SK-N-SH (cell line): ENCODE measurements at regions not wholly inside any gene's neighbourhood (a gene's known extent, or its start where the extent isn't known, plus 50 kb on each side); places are given as distances from the start of the nearest gene placed in this dataset.

Experiments used
- CTCF ChIA-PET: fragments of 300-600, 350-600 bp; formaldehyde crosslinking; extraction: SDS; loops from one replicate; lab custom pipeline; 2021; lab: Yijun Ruan, JAX
- POLR2A ChIA-PET: fragments of 350-600 bp; sonication (Branson Sonifier 250); formaldehyde crosslinking; extraction: SDS; loops from one replicate; lab custom pipeline; 2020; ENCODE audit warnings: antibody characterized with exemption, inconsistent platforms; lab: Yijun Ruan, JAX
- DNase-seq: peaks from one replicate; pipeline ENCODE4 v3.0.0; 2012
- H2AFZ ChIP-seq: fragments of 200-600 bp; sonication (generic); 2 replicates; pipeline ENCODE4 v1.8.1; 2016; ENCODE audit warnings: antibody characterized with exemption, mild to moderate bottlenecking, low read depth
- H3F3A ChIP-seq: fragments of 200-600 bp; sonication (generic); replicated peaks from 2 replicates; pipeline ENCODE3; 2016; ENCODE audit warnings: antibody characterized with exemption, mild to moderate bottlenecking; ENCODE audit not compliant: insufficient read depth
- H3K27ac ChIP-seq, 2 experiments: fragments of 200-500 bp in 1 of 2; fragments of 200-600 bp in 1 of 2; sonication (Bioruptor generic) in 1 of 2; sonication (generic), shearing (Covaris generic) in 1 of 2; 2 replicates each; pipeline versions ENCODE4 v1.5.1 to v1.6.1; 2014 to 2016; ENCODE audit warnings: low read depth in 2 of 2, inconsistent platforms in 1 of 2, low read length in 1 of 2, mild to moderate bottlenecking in 1 of 2, mixed read lengths in 1 of 2
- H3K27me3 ChIP-seq: fragments of 200-600 bp; sonication (generic), shearing (Covaris generic); 2 replicates; pipeline ENCODE4 v1.6.1; 2016; ENCODE audit warnings: mixed run types; ENCODE audit not compliant: insufficient read depth
- H3K36me3 ChIP-seq, 2 experiments: fragments of 200-500 bp in 1 of 2; fragments of 200-600 bp in 1 of 2; sonication (Bioruptor generic) in 1 of 2; sonication (generic) in 1 of 2; replicated peaks in 1 of 2; 2 replicates each; pipeline versions ENCODE3 to v1.5.1; 2014 to 2016; ENCODE audit warnings: low read length in 1 of 2, mild to moderate bottlenecking in 1 of 2; ENCODE audit not compliant: insufficient read depth in 2 of 2, control insufficient read depth in 1 of 2
- H3K4me1 ChIP-seq, 2 experiments: fragments of 200-500 bp in 1 of 2; fragments of 200-600 bp in 1 of 2; sonication (Bioruptor generic) in 1 of 2; sonication (generic), shearing (Covaris generic) in 1 of 2; 2 replicates each; pipeline versions ENCODE4 v1.5.1 to v1.6.1; 2014 to 2016; ENCODE audit warnings: low read depth in 1 of 2, low read length in 1 of 2, mixed run types in 1 of 2; ENCODE audit not compliant: insufficient read depth in 2 of 2, control insufficient read depth in 1 of 2
- H3K4me2 ChIP-seq: fragments of 200-600 bp; sonication (generic), shearing (Covaris generic); 2 replicates; pipeline ENCODE4 v1.6.1; 2017; ENCODE audit warnings: mixed run types
- H3K4me3 ChIP-seq, 2 experiments: fragments of 200-500 bp in 1 of 2; fragments of 200-600 bp in 1 of 2; sonication (Bioruptor generic) in 1 of 2; sonication (generic), shearing (Covaris generic) in 1 of 2; 2 replicates each; pipeline versions ENCODE4 v1.5.1 to v1.8.1; 2014 to 2016; ENCODE audit warnings: low read depth in 2 of 2, inconsistent platforms in 1 of 2, low read length in 1 of 2, mild to moderate bottlenecking in 1 of 2, mixed read lengths in 1 of 2, moderate library complexity in 1 of 2
- H3K79me2 ChIP-seq: fragments of 200-600 bp; sonication (generic); 2 replicates; pipeline ENCODE4 v1.8.1; 2017; ENCODE audit warnings: mild to moderate bottlenecking; ENCODE audit not compliant: insufficient read depth
- H3K9ac ChIP-seq: fragments of 200-600 bp; sonication (generic); 2 replicates; pipeline ENCODE4 v1.6.1; 2017; ENCODE audit warnings: mixed run types
- H3K9me2 ChIP-seq: fragments of 200-600 bp; sonication (generic); 2 replicates; pipeline ENCODE4 v1.6.1; 2017; ENCODE audit warnings: mixed run types
- H3K9me3 ChIP-seq: fragments of 200-600 bp; sonication (generic); 2 replicates; pipeline ENCODE4 v1.6.1; 2017; ENCODE audit warnings: mixed run types, mild to moderate bottlenecking, moderate library complexity
- H4K20me1 ChIP-seq: fragments of 200-600 bp; sonication (generic); 2 replicates; pipeline ENCODE4 v1.6.1; 2017; ENCODE audit warnings: mild to moderate bottlenecking, mixed run types; ENCODE audit not compliant: insufficient read depth
- ELF1 ChIP-seq: IDR thresholded peaks from 2 replicates; pipeline ENCODE4 v1.4.0; 2012
- IRF3 ChIP-seq: fragments of 150-350 bp; IDR thresholded peaks from 2 replicates; pipeline ENCODE4 v1.6.1; 2016; ENCODE audit warnings: mild to moderate bottlenecking, low read depth, low read length
- MEF2A ChIP-seq: IDR thresholded peaks from 2 replicates; pipeline ENCODE4 v1.4.0; 2012; ENCODE audit warnings: low read depth, borderline replicate concordance
- NFIC ChIP-seq: IDR thresholded peaks from 2 replicates; pipeline ENCODE4 v1.4.0; 2012; ENCODE audit warnings: borderline replicate concordance
- NRF1 ChIP-seq: IDR thresholded peaks from 2 replicates; pipeline ENCODE4 v1.6.1; 2012; ENCODE audit warnings: low read depth, mild to moderate bottlenecking, low read length
- POLR2AphosphoS5 ChIP-seq: IDR thresholded peaks from 2 replicates; pipeline ENCODE4 v1.6.1; 2012; ENCODE audit warnings: low read depth, low read length
- RCOR1 ChIP-seq: fragments of 150-350 bp; IDR thresholded peaks from 2 replicates; pipeline ENCODE4 v1.6.1; 2017; ENCODE audit warnings: antibody characterized with exemption, low read length
- REST ChIP-seq: IDR thresholded peaks from 2 replicates; pipeline ENCODE4 v1.6.1; 2012; ENCODE audit warnings: mild to moderate bottlenecking, low read depth, low read length, moderate library complexity
- RXRA ChIP-seq: IDR thresholded peaks from 2 replicates; pipeline ENCODE4 v1.4.0; 2012; ENCODE audit warnings: low read depth, mild to moderate bottlenecking, borderline replicate concordance
- SMC3 ChIP-seq: IDR thresholded peaks from 2 replicates; pipeline ENCODE4 v1.6.1; 2012; ENCODE audit warnings: low read depth, low read length, improper control_type of control experiment
- TAF1 ChIP-seq: IDR thresholded peaks from 2 replicates; pipeline ENCODE4 v1.6.1; 2012; ENCODE audit warnings: low read depth, mild to moderate bottlenecking, low read length, moderate library complexity, borderline replicate concordance
- ZBTB33 ChIP-seq: IDR thresholded peaks from 2 replicates; pipeline ENCODE4 v1.4.0; 2012; ENCODE audit warnings: low read depth, borderline replicate concordance
- WGBS: methylation state at CpG from one replicate; pipeline ENCODE4 v1.1.6; 2017; ENCODE audit warnings: low lambda C conversion rate; 5-methylcytosine and 5-hydroxymethylcytosine counted together
- TF ChIP-seq, protein P1 (sequence below): IDR thresholded peaks from 2 replicates; pipeline ENCODE4 v1.4.0; 2012; ENCODE audit warnings: low read depth, borderline replicate concordance
- TF ChIP-seq, protein P2 (sequence below): IDR thresholded peaks from 2 replicates; pipeline ENCODE4 v1.4.0; 2012; ENCODE audit warnings: low read depth

GRCh38 chr2:67649331-67650261 lies 252.5 kb downstream of the ETAA1 start (continued):
- TF ChIP-seq, protein P1, sequence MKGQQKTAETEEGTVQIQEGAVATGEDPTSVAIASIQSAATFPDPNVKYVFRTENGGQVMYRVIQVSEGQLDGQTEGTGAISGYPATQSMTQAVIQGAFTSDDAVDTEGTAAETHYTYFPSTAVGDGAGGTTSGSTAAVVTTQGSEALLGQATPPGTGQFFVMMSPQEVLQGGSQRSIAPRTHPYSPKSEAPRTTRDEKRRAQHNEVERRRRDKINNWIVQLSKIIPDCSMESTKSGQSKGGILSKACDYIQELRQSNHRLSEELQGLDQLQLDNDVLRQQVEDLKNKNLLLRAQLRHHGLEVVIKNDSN: no peak
- TF ChIP-seq NFIC: peak; percentile 54; the same call in 1 of the 2 replicates
- no peak for TF ChIP-seq ZBTB33
- no peak for TF ChIP-seq REST
- TF ChIP-seq TAF1: no peak

DNA sequence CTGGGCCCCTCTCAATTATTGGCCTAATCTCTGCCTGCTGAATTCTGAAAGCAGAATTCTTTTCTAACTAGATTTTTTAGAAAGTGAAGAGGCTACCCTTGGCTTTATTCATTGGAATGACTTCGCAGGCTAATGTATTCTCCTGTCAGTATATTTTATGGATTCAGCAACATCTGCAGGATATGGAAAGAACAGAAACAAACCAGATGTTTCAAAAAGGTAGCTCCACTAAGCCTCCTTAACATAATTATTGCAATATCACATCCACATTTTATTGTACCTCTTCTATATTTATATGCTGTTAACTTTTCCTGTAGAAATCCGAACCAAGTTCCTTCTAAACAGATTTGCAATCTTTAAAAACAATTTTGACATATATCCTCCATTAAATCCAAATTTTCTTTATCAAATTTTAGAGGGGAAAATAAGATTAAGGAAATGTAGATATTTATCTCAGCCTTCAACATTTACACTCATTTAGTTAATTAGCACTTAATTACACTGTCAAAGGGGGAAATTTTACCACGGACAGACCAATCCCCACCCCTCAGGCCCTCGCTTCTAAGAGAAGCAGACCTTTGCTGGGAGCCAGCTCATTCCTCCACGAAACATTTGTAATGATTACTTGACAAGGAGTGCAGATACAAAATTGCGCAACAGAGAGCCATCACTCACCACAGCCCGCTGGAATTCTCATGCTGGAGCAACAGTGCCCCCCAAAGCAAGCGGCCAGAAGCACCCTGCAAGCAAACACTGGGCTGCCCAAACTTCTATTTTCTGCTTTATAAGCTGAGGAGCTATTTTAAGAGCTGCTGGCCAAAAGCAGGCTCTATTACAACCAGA lies 253.4 kb downstream of the ETAA1 start:
- H3K27me3 ChIP-seq: no peaks in the 10 kb centered on the region
- no peaks in the 10 kb centered on the region for H4K20me1 ChIP-seq
- no peaks in the 10 kb centered on the region for H3K79me2 ChIP-seq
- H3K4me3 ChIP-seq: no peak overlapping the region; a peak in 1 of 4 replicates
- H3K4me1 ChIP-seq: peaks cover 26 to 29% of the 10 kb centered on the region in 2 experiments; a peak in 3 of 4 replicates
- POLR2A ChIA-PET: interaction anchor here (0.6 to 3.1 kb wide), 7 partner anchors 38 to 1216 kb away, joined by 3 to 16 read pairs (median 3); partner anchors contain the start of gene MEIS1
- H3K27ac ChIP-seq: peak overlapping the region; percentile 36 to 90; a peak in 3 of 4 replicates
- peak overlapping the region; percentile 54 for H3K4me2 ChIP-seq
- H3K36me3 ChIP-seq: no peaks in the 10 kb centered on the region
- H2AFZ ChIP-seq: peak overlapping the region; percentile 53; the same call in 1 of the 2 replicates
- H3F3A ChIP-seq: peaks cover 7% of the 10 kb centered on the region
- no peak overlapping the region for H3K9ac ChIP-seq
- CTCF ChIA-PET: interaction anchor here (0.6 to 5.2 kb wide), 63 partner anchors 8 to 1997 kb away, joined by 3 to 60 read pairs (median 4); partner anchors contain the start of gene MEIS1
- H3K9me3 ChIP-seq: no peaks in the 10 kb centered on the region
- H3K9me2 ChIP-seq: no peaks in the 10 kb centered on the region
- 14% methylated on average over 8 of the region's 8 CpGs for WGBS
- peak; percentile 67 for DNase-seq
- TF ChIP-seq RXRA (no peak), SMC3 (peak; percentile 88), MEF2A (peak; percentile 64; the same call in 1 of the 2 replicates), IRF3 (no peak), TAF1 (no peak), RCOR1 (peak; percentile 94), REST (no peak), ELF1 (no peak), NRF1 (no peak), POLR2AphosphoS5 (no peak; the same call in 1 of the 2 replicates)
- TF ChIP-seq, protein P2, sequence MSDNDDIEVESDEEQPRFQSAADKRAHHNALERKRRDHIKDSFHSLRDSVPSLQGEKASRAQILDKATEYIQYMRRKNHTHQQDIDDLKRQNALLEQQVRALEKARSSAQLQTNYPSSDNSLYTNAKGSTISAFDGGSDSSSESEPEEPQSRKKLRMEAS: peak; percentile 48; the same call in 1 of the 2 replicates
